ENCODE measurements at regions not wholly inside any gene's neighbourhood (a gene's known extent, or its start where the extent isn't known, plus 50 kb on each side); places are given as distances from the start of the nearest gene placed in this dataset.

DNA sequence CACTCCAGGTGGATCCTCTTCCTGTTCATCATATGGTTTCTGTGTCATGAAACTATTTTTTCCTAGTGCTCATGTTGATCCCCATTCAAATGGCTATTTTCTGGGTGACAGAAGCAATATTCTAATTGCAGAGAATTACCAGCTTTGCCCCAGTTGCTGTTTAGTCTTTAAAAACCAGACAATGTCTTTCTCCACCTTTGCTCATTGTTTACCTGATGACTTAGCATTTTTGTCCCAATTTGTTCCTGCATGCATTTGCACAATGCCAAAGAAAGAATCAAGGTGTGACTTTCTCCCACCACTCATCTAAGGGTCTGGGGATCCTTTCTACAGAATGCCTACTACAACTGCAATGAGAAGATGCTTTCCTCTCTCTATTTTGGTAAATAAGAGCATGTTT, 439.9 kb upstream of the MAF start:
- no TSS peak for BruUV-seq (replicated peaks)
- intact Hi-C loops (cut with micrococcal nuclease) = no loop called here
- no peak for DNase-seq (ENCODE audit: unreplicated experiment)
- TF ChIP-seq CTCF (IDR thresholded peaks at IDR 0.05; ENCODE audit: unreplicated experiment) = no peak
- no peaks in the 10 kb centered on the region for H3K36me3 Mint-ChIP-seq (ENCODE audit: insufficient read depth, unreplicated experiment)
- H3K4me1 Mint-ChIP-seq (ENCODE audit: insufficient read depth, unreplicated experiment) = peaks cover 7% of the 10 kb centered on the region
- ChIA-PET POLR2A (no interaction called here), CTCF (interaction anchor here (0.7 to 0.8 kb wide), 2 partner anchors 26 to 430 kb away, joined by 3 read pairs; no protein-coding TSS in a partner anchor)
- no peaks in the 10 kb centered on the region for H3K9me3 Mint-ChIP-seq (ENCODE audit: unreplicated experiment)
- H3K27me3 Mint-ChIP-seq (ENCODE audit: insufficient read depth, unreplicated experiment) = peaks cover 16% of the 10 kb centered on the region
- no peak overlapping the region for H3K27ac Mint-ChIP-seq (ENCODE audit: low read depth, unreplicated experiment)
- H3K4me3 Mint-ChIP-seq (ENCODE audit: unreplicated experiment) = no peak overlapping the region

GRCh38 chr16:80039777-80040176, 439.2 kb upstream of the MAF start:
- CTCF ChIA-PET = interaction anchor here (0.6 to 0.7 kb wide), 3 partner anchors 26 to 211 kb away, joined by 3 to 5 read pairs (median 3); no protein-coding TSS in a partner anchor
- intact Hi-C loops (cut with micrococcal nuclease) = no loop called here
- TF ChIP-seq CTCF (IDR thresholded peaks at IDR 0.05; ENCODE audit: unreplicated experiment) = no peak
- Mint-ChIP-seq H3K27ac (ENCODE audit: low read depth, unreplicated experiment) (no peak overlapping the region), H3K4me3 (ENCODE audit: unreplicated experiment) (no peak overlapping the region), H3K27me3 (ENCODE audit: insufficient read depth, unreplicated experiment) (peaks cover 16% of the 10 kb centered on the region), H3K36me3 (ENCODE audit: insufficient read depth, unreplicated experiment) (no peaks in the 10 kb centered on the region), H3K4me1 (ENCODE audit: insufficient read depth, unreplicated experiment) (peaks cover 7% of the 10 kb centered on the region), H3K9me3 (ENCODE audit: unreplicated experiment) (no peaks in the 10 kb centered on the region)
- POLR2A ChIA-PET = interaction anchor here (0.7 kb wide), 1 partner anchor 240 kb away, joined by 3 read pairs; no protein-coding TSS in a partner anchor
- no peak for DNase-seq (ENCODE audit: unreplicated experiment)
- no TSS peak for BruUV-seq (replicated peaks)

GRCh38 chr16:80038566-80038965, 438.0 kb upstream of the MAF start:
- intact Hi-C loops (cut with micrococcal nuclease) = no loop called here
- peaks cover 7% of the 10 kb centered on the region for H3K4me1 Mint-ChIP-seq (ENCODE audit: insufficient read depth, unreplicated experiment)
- POLR2A ChIA-PET = interaction anchor here (1.1 to 1.5 kb wide), 2 partner anchors 12 to 32 kb away, joined by 3 read pairs; no protein-coding TSS in a partner anchor
- peaks cover 14% of the 10 kb centered on the region for H3K27me3 Mint-ChIP-seq (ENCODE audit: insufficient read depth, unreplicated experiment)
- DNase-seq (ENCODE audit: unreplicated experiment) = peak; percentile 43
- CTCF ChIA-PET = no interaction called here
- no peak overlapping the region for H3K27ac Mint-ChIP-seq (ENCODE audit: low read depth, unreplicated experiment)
- H3K9me3 Mint-ChIP-seq (ENCODE audit: unreplicated experiment) = peaks cover 5% of the 10 kb centered on the region
- H3K4me3 Mint-ChIP-seq (ENCODE audit: unreplicated experiment) = no peak overlapping the region
- no peaks in the 10 kb centered on the region for H3K36me3 Mint-ChIP-seq (ENCODE audit: insufficient read depth, unreplicated experiment)
- TF ChIP-seq CTCF (IDR thresholded peaks at IDR 0.05; ENCODE audit: unreplicated experiment) = no peak
- no TSS peak for BruUV-seq (replicated peaks)

DNA sequence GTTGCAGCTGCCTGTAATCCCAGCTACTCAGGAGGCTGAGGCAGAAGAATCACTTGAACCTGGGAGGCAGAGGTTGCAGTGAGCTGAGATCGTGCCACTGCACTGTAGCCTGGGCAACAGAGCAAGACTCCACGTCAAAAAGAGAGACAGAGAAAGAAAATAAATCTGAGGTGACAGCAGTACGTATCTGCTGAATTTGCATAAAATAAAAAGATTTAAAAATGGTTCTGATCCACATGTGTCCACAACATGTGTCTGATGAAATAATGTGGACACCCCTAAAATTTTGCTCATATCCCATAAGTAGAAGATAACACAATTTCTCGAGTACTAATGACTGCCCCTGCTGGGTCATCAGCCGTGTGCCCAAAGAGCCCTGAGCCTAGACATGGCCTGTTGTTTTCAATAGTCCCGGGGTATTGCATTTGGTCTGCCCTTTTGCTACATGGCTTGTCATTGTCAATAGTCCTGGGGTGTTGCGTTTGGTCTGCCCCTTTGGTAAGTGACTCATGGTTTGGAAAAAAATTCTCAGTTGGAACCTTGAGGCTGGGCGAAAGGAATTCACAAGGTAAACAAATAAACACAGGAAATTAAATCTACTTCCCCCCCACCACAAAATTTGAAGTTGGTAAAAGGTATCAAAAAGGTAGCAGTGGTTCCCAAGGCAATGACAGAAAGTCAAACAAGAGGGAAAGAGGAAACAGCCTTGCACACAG, 434.6 kb upstream of the MAF start:
- intact Hi-C loops (cut with micrococcal nuclease) = no loop called here
- Mint-ChIP-seq H3K4me1 (ENCODE audit: insufficient read depth, unreplicated experiment) (peaks cover 7% of the 10 kb centered on the region), H3K9me3 (ENCODE audit: unreplicated experiment) (peaks cover 14% of the 10 kb centered on the region), H3K27ac (ENCODE audit: low read depth, unreplicated experiment) (no peak overlapping the region), H3K4me3 (ENCODE audit: unreplicated experiment) (no peak overlapping the region), H3K27me3 (ENCODE audit: insufficient read depth, unreplicated experiment) (no peaks in the 10 kb centered on the region), H3K36me3 (ENCODE audit: insufficient read depth, unreplicated experiment) (no peaks in the 10 kb centered on the region)
- TF ChIP-seq CTCF (IDR thresholded peaks at IDR 0.05; ENCODE audit: unreplicated experiment) = no peak
- peak; percentile 18 for DNase-seq (ENCODE audit: unreplicated experiment)
- ChIA-PET POLR2A (no interaction called here), CTCF (no interaction called here)
- BruUV-seq (replicated peaks) = no TSS peak

Measured in MCF 10A (cell line).